ENCODE measurements at regions not wholly inside any gene's neighbourhood (a gene's known extent, or its start where the extent isn't known, plus 50 kb on each side); places are given as distances from the start of the nearest gene placed in this dataset.

GRCh38 chr6:141667580-141668309, 465.0 kb upstream of the GJE1 start:
- TF ChIP-seq POLR2A (IDR thresholded peaks at IDR 0.05) (no peak), CTCF (IDR thresholded peaks at IDR 0.05) (no peak), EP300 (IDR thresholded peaks at IDR 0.05) (no peak), POLR2AphosphoS5 (IDR thresholded peaks at IDR 0.05) (no peak)
- no peaks in the 10 kb centered on the region for H3K27me3 ChIP-seq
- WGBS, 2 donors (ENCODE audit: low coverage in 1 of 2): 0% methylated on average over 1 of the region's 3 CpGs
- ATAC-seq: no peak
- H3K27ac ChIP-seq: no peak overlapping the region
- H3K4me1 ChIP-seq: no peaks in the 10 kb centered on the region
- no peaks in the 10 kb centered on the region for H3K9me3 ChIP-seq
- H3K4me3 ChIP-seq: no peak overlapping the region
- H3K36me3 ChIP-seq: no peaks in the 10 kb centered on the region

GRCh38 chr6:141666187-141666586, 466.5 kb upstream of the GJE1 start:
- no peaks in the 10 kb centered on the region for H3K4me1 ChIP-seq
- no peak overlapping the region for H3K4me3 ChIP-seq
- 53 to 54% methylated on average over 1 of the region's 1 CpG for WGBS, 2 donors (ENCODE audit: low coverage in 1 of 2)
- ATAC-seq: no peak
- H3K9me3 ChIP-seq: no peaks in the 10 kb centered on the region
- no peaks in the 10 kb centered on the region for H3K27me3 ChIP-seq
- no peak overlapping the region for H3K27ac ChIP-seq
- no peaks in the 10 kb centered on the region for H3K36me3 ChIP-seq
- no peak for TF ChIP-seq POLR2A (IDR thresholded peaks at IDR 0.05)
- no peak for TF ChIP-seq EP300 (IDR thresholded peaks at IDR 0.05)
- no peak for TF ChIP-seq CTCF (IDR thresholded peaks at IDR 0.05)
- TF ChIP-seq POLR2AphosphoS5 (IDR thresholded peaks at IDR 0.05): no peak

GRCh38 chr6:141664744-141665143, 468.0 kb upstream of the GJE1 start:
- 75 to 87% methylated on average over 2 of the region's 2 CpGs for WGBS, 2 donors (ENCODE audit: low coverage in 1 of 2)
- no peaks in the 10 kb centered on the region for H3K27me3 ChIP-seq
- H3K4me3 ChIP-seq: no peak overlapping the region
- H3K4me1 ChIP-seq: no peaks in the 10 kb centered on the region
- H3K9me3 ChIP-seq: no peaks in the 10 kb centered on the region
- ATAC-seq: no peak
- TF ChIP-seq CTCF (IDR thresholded peaks at IDR 0.05) (no peak), POLR2AphosphoS5 (IDR thresholded peaks at IDR 0.05) (no peak), POLR2A (IDR thresholded peaks at IDR 0.05) (no peak), EP300 (IDR thresholded peaks at IDR 0.05) (no peak)
- no peaks in the 10 kb centered on the region for H3K36me3 ChIP-seq
- H3K27ac ChIP-seq: no peak overlapping the region

GRCh38 chr6:141659582-141659981, 473.1 kb upstream of the GJE1 start:
- no peaks in the 10 kb centered on the region for H3K27me3 ChIP-seq
- TF ChIP-seq CTCF (IDR thresholded peaks at IDR 0.05) (no peak), EP300 (IDR thresholded peaks at IDR 0.05) (no peak), POLR2AphosphoS5 (IDR thresholded peaks at IDR 0.05) (no peak), POLR2A (IDR thresholded peaks at IDR 0.05) (no peak)
- no peak for ATAC-seq
- H3K4me1 ChIP-seq: no peaks in the 10 kb centered on the region
- no peak overlapping the region for H3K27ac ChIP-seq
- 78 to 85% methylated on average over 3 of the region's 3 CpGs for WGBS, 2 donors (ENCODE audit: low coverage in 1 of 2)
- no peaks in the 10 kb centered on the region for H3K36me3 ChIP-seq
- H3K9me3 ChIP-seq: no peaks in the 10 kb centered on the region
- H3K4me3 ChIP-seq: no peak overlapping the region

GRCh38 chr6:141658696-141659095, 474.0 kb upstream of the GJE1 start:
- no peaks in the 10 kb centered on the region for H3K9me3 ChIP-seq
- WGBS, 2 donors (ENCODE audit: low coverage in 1 of 2): 39 to 57% methylated on average over 2 of the region's 2 CpGs
- H3K36me3 ChIP-seq: no peaks in the 10 kb centered on the region
- no peaks in the 10 kb centered on the region for H3K4me1 ChIP-seq
- no peak overlapping the region for H3K27ac ChIP-seq
- no peak overlapping the region for H3K4me3 ChIP-seq
- no peak for ATAC-seq
- H3K27me3 ChIP-seq: no peaks in the 10 kb centered on the region
- TF ChIP-seq POLR2A (IDR thresholded peaks at IDR 0.05) (no peak), POLR2AphosphoS5 (IDR thresholded peaks at IDR 0.05) (no peak), CTCF (IDR thresholded peaks at IDR 0.05) (no peak), EP300 (IDR thresholded peaks at IDR 0.05) (no peak)
